DND-41 (cell line): ENCODE measurements at regions not wholly inside any gene's neighbourhood (a gene's known extent, or its start where the extent isn't known, plus 50 kb on each side); places are given as distances from the start of the nearest gene placed in this dataset.

ENCODE experiments used
- CTCF ChIP-seq: IDR thresholded peaks from 2 replicates; pipeline ENCODE4 v1.5.1; 2012; ENCODE audit warnings: borderline replicate concordance, low read length, moderate library complexity, mild to moderate bottlenecking; ENCODE audit not compliant: poor library complexity, severe bottlenecking; ENCODE audit errors: extremely low read depth
- EZH2 ChIP-seq: IDR thresholded peaks from 3 replicates; pipeline ENCODE4 v1.6.1; 2012; ENCODE audit warnings: borderline replicate concordance, low read depth, mild to moderate bottlenecking, moderate library complexity, low read length, inconsistent platforms; ENCODE audit not compliant: severe bottlenecking

GRCh38 chr16:11428623-11428953 is 83.3 kb downstream of the RMI2 start:
- no peak for TF ChIP-seq CTCF
- TF ChIP-seq EZH2 = no peak
